Ovary (tissue), 3 donors: ENCODE measurements at regions not wholly inside any gene's neighbourhood (a gene's known extent, or its start where the extent isn't known, plus 50 kb on each side); places are given as distances from the start of the nearest gene placed in this dataset.

Source experiments
- EP300 ChIP-seq: sonication (generic); formaldehyde crosslinking; IDR thresholded peaks from one replicate; pipeline ENCODE4 v1.6.1; 2017; ENCODE audit warnings: antibody characterized with exemption
- POLR2A ChIP-seq: fragments of 450-650 bp; IDR thresholded peaks from one replicate; pipeline ENCODE4 v1.6.1; 2017; ENCODE audit warnings: antibody characterized with exemption, mild to moderate bottlenecking, moderate library complexity
- TF ChIP-seq, protein P1 (sequence below), 3 donors: fragments of 450-650 bp in 2 of 3; fragments of 200-600 bp in 1 of 3; IDR thresholded peaks; one replicate each; pipeline versions ENCODE4 v1.5.1 to v1.8.0; 2016 to 2022; ENCODE audit warnings: antibody characterized with exemption in 3 of 3, mild to moderate bottlenecking in 1 of 3
- donor health status: DM: no; HTN: no; CAD: no.

DNA sequence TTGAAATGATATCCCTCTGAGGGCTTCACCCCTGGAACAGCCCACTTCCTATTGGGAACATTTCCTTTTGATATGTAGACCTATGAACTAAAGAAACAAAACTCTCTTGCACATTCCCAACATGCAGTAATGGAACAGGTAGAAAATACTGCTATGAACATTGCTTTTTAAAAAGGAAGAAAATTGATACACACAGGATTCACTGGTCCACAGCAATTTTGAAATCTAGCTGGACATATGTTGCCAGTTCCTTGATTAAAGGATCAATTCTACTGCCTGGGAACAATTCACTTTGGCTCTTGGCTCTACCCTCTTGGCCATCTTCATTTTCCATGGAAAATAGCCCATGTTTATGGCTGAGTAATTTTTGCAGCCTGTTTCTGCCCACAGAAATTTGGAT, 74.9 kb upstream of the ZNF280D start:
- TF ChIP-seq, protein P1, sequence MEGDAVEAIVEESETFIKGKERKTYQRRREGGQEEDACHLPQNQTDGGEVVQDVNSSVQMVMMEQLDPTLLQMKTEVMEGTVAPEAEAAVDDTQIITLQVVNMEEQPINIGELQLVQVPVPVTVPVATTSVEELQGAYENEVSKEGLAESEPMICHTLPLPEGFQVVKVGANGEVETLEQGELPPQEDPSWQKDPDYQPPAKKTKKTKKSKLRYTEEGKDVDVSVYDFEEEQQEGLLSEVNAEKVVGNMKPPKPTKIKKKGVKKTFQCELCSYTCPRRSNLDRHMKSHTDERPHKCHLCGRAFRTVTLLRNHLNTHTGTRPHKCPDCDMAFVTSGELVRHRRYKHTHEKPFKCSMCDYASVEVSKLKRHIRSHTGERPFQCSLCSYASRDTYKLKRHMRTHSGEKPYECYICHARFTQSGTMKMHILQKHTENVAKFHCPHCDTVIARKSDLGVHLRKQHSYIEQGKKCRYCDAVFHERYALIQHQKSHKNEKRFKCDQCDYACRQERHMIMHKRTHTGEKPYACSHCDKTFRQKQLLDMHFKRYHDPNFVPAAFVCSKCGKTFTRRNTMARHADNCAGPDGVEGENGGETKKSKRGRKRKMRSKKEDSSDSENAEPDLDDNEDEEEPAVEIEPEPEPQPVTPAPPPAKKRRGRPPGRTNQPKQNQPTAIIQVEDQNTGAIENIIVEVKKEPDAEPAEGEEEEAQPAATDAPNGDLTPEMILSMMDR (IDR thresholded peaks at IDR 0.05), result no peak
- TF ChIP-seq POLR2A (no peak), EP300 (no peak)
